GM21515 (cell line): ENCODE measurements at regions not wholly inside any gene's neighbourhood (a gene's known extent, or its start where the extent isn't known, plus 50 kb on each side); places are given as distances from the start of the nearest gene placed in this dataset.
"Not testable (repeated sequence)": the region's sequence is repeated elsewhere in the genome, so short reads cannot be mapped to it uniquely, and the experiment has no call there.

Source experiments
- ATAC-seq: cut with Tn5 transposase; IDR thresholded peaks from one replicate; pipeline ENCODE4 v1.9.1; 2021; ENCODE audit not compliant: unreplicated experiment

GRCh38 chr10:3931224-3931623 lies 146.2 kb upstream of the KLF6 start:
- no peak for ATAC-seq

GRCh38 chr10:3928569-3928968 lies 143.6 kb upstream of the KLF6 start:
- ATAC-seq, result no peak

GRCh38 chr10:3928078-3928477 lies 143.1 kb upstream of the KLF6 start:
- ATAC-seq, result no peak

GRCh38 chr10:3926675-3927525 lies 141.9 kb upstream of the KLF6 start:
- no peak for ATAC-seq

- no peak for ATAC-seq
Observed at GRCh38 chr10:3926258-3926657, 141.2 kb upstream of the KLF6 start.

- no peak for ATAC-seq
Observed at GRCh38 chr10:3925184-3925583, 140.2 kb upstream of the KLF6 start.

GRCh38 chr10:3924344-3924743 lies 139.3 kb upstream of the KLF6 start:
- no peak for ATAC-seq

- ATAC-seq, result no peak
Observed at GRCh38 chr10:3923033-3923432, 138.0 kb upstream of the KLF6 start.

GRCh38 chr10:3919709-3920308 lies 134.8 kb upstream of the KLF6 start:
- ATAC-seq, result no peak

GRCh38 chr10:3917392-3917791 lies 132.4 kb upstream of the KLF6 start:
- ATAC-seq, result not testable (repeated sequence)

GRCh38 chr10:3914733-3915132 lies 129.7 kb upstream of the KLF6 start:
- no peak for ATAC-seq

- ATAC-seq, result no peak
Observed at GRCh38 chr10:3911713-3912442, 126.9 kb upstream of the KLF6 start.

- no peak for ATAC-seq
Observed at GRCh38 chr10:3911241-3911640, 126.2 kb upstream of the KLF6 start.

GRCh38 chr10:3909339-3909738 lies 124.3 kb upstream of the KLF6 start:
- no peak for ATAC-seq

GRCh38 chr10:3908183-3908582 lies 123.2 kb upstream of the KLF6 start:
- ATAC-seq, result no peak

GRCh38 chr10:3907514-3907913 lies 122.5 kb upstream of the KLF6 start:
- ATAC-seq, result no peak

GRCh38 chr10:3906511-3907111 lies 121.6 kb upstream of the KLF6 start:
- ATAC-seq, result no peak

- ATAC-seq, result no peak
Observed at GRCh38 chr10:3904419-3904960, 119.5 kb upstream of the KLF6 start.

GRCh38 chr10:3902809-3903410 lies 117.9 kb upstream of the KLF6 start:
- ATAC-seq, result peak; percentile 24

- peak; percentile 79 for ATAC-seq
Observed at GRCh38 chr10:3902054-3902808, 117.2 kb upstream of the KLF6 start.
